Testis (tissue), 2 donors: ENCODE measurements at regions not wholly inside any gene's neighbourhood (a gene's known extent, or its start where the extent isn't known, plus 50 kb on each side); places are given as distances from the start of the nearest gene placed in this dataset.
"Not testable (repeated sequence)": the region's sequence is repeated elsewhere in the genome, so short reads cannot be mapped to it uniquely, and the experiment has no call there.

Experiments used
- DNase-seq: peaks from one replicate; pipeline ENCODE4 v3.0.0-alpha.2; 2019
- H3K27ac ChIP-seq, 2 donors: fragments of 200-600 bp; sonication (generic); one replicate each; pipeline ENCODE4 v1.5.1; 2019
- H3K27me3 ChIP-seq: fragments of 200-600 bp; sonication (generic); one replicate; pipeline ENCODE4 v1.5.1; 2019
- H3K36me3 ChIP-seq: fragments of 200-600 bp; sonication (generic); one replicate; pipeline ENCODE4 v1.5.1; 2017; ENCODE audit warnings: low read depth; ENCODE audit errors: missing control alignments
- H3K4me1 ChIP-seq: fragments of 200-600 bp; sonication (generic); one replicate; pipeline ENCODE4 v1.5.1; 2019
- H3K4me3 ChIP-seq, 2 donors: fragments of 200-600 bp; sonication (generic); one replicate each; pipeline ENCODE4 v1.5.1; 2017 to 2019
- H3K9me3 ChIP-seq: fragments of 200-600 bp; sonication (generic); one replicate; pipeline ENCODE4 v1.5.1; 2017
- POLR2A ChIP-seq: fragments of 450-650 bp; IDR thresholded peaks from one replicate; pipeline ENCODE4 v1.6.1; 2017; ENCODE audit warnings: antibody characterized with exemption, mild to moderate bottlenecking, moderate library complexity
- WGBS, 2 donors: methylation state at CpG; one replicate each; pipeline ENCODE4 v1.1.5; 2018; 5-methylcytosine and 5-hydroxymethylcytosine counted together
- intact Hi-C: fragments of 100-400 bp; cut with DNase I; formaldehyde crosslinking; loops from one replicate; pipeline ENCODE4 v1.15.1; 2023; ENCODE audit warnings: low total_unique reads
- TF ChIP-seq, protein P1 (sequence below), 3 experiments: fragments of 450-650 bp in 2 of 3; fragments of 200-600 bp in 1 of 3; sonication (generic) in 1 of 3; IDR thresholded peaks; one replicate each; pipeline ENCODE4 v1.5.1; 2016 to 2019; ENCODE audit warnings: antibody characterized with exemption in 3 of 3, mild to moderate bottlenecking in 2 of 3, moderate library complexity in 1 of 3

DNA sequence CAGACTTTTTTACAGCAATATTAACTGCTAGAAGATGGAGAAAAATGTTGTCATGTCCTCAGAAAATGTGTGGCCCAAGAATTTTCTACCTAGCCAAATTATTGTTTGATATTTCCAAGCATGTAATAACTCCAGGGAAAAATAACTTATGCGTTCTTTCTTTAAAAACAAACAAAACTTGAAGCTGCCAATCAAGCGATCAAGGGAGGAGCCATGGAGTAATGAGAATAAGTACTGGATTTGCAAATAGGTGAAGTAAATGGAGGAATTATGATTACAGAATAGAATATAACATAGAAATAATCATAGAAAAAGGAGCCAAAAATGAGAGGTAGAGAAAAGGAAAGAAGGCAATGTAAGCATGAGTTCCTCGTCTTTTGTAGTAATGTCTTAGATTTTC lies 225.3 kb downstream of the DLEU7 start:
- Histone ChIP-seq H3K4me1 (no peaks in the 10 kb centered on the region), H3K27me3 (no peaks in the 10 kb centered on the region), H3K27ac (no peak overlapping the region), H3K36me3 (no peaks in the 10 kb centered on the region), H3K9me3 (no peaks in the 10 kb centered on the region), H3K4me3 (no peak overlapping the region)
- intact Hi-C loops: no loop called here
- TF ChIP-seq, protein P1, sequence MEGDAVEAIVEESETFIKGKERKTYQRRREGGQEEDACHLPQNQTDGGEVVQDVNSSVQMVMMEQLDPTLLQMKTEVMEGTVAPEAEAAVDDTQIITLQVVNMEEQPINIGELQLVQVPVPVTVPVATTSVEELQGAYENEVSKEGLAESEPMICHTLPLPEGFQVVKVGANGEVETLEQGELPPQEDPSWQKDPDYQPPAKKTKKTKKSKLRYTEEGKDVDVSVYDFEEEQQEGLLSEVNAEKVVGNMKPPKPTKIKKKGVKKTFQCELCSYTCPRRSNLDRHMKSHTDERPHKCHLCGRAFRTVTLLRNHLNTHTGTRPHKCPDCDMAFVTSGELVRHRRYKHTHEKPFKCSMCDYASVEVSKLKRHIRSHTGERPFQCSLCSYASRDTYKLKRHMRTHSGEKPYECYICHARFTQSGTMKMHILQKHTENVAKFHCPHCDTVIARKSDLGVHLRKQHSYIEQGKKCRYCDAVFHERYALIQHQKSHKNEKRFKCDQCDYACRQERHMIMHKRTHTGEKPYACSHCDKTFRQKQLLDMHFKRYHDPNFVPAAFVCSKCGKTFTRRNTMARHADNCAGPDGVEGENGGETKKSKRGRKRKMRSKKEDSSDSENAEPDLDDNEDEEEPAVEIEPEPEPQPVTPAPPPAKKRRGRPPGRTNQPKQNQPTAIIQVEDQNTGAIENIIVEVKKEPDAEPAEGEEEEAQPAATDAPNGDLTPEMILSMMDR (IDR thresholded peaks at IDR 0.05): no peak
- TF ChIP-seq POLR2A: no peak
- WGBS, 2 donors: 96% methylated on average over 3 of the region's 3 CpGs
- DNase-seq: no peak

DNA sequence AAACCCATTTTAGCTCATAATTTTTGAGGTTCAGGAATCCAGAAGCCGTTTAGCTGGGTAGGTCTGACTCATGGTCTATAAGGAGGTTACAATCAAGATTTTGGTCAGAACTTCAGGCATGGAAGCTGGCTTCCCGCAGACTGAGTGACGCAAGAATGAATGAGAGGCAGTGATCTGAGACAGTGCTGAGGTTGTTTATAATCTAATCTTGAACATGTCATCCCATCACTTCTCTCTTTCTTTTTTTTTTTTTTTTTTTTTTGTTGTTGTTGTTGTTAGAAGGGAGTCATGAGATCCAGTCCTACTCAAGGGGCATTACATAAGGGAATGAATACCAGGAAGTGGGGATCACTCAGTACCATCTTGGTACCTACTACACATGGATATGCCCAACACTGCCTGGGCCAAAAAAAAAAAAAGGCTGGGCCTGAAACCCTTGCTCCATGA lies 217.4 kb downstream of the DLEU7 start:
- H3K4me3 ChIP-seq: no peak overlapping the region
- H3K27me3 ChIP-seq: no peaks in the 10 kb centered on the region
- no peaks in the 10 kb centered on the region for H3K4me1 ChIP-seq
- DNase-seq: no peak
- H3K9me3 ChIP-seq: no peaks in the 10 kb centered on the region
- no peaks in the 10 kb centered on the region for H3K36me3 ChIP-seq
- WGBS, 2 donors: 94% methylated on average over 3 of the region's 3 CpGs
- H3K27ac ChIP-seq: no peak overlapping the region
- intact Hi-C loops: no loop called here
- TF ChIP-seq POLR2A: no peak
- TF ChIP-seq, protein P1 (IDR thresholded peaks at IDR 0.05): no peak

DNA sequence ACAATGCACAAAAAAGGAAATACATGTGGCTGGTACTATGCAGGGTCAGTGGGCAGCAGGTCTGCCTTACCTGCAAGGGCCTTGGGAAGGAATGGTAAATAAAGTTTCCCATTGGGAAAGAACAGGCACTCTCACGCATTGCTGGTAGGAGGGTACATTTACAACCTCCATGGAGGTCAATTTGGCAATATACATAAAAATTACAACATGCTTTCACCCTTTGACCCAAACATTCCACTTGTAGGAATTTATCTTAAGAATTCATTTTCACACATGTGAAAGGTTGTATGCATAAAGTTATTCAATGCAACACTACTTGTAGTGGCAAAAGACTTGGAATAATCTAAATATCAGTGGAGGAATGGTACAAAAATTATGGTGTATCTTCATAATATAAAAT lies 216.4 kb downstream of the DLEU7 start:
- no peak for DNase-seq
- Histone ChIP-seq H3K4me3 (no peak overlapping the region), H3K4me1 (no peaks in the 10 kb centered on the region), H3K27me3 (no peaks in the 10 kb centered on the region), H3K9me3 (no peaks in the 10 kb centered on the region), H3K36me3 (no peaks in the 10 kb centered on the region), H3K27ac (no peak overlapping the region)
- TF ChIP-seq, protein P1 (IDR thresholded peaks at IDR 0.05): no peak
- TF ChIP-seq POLR2A: no peak
- WGBS, 2 donors: 88 to 90% methylated on average over 1 of the region's 1 CpG
- intact Hi-C loops: no loop called here

DNA sequence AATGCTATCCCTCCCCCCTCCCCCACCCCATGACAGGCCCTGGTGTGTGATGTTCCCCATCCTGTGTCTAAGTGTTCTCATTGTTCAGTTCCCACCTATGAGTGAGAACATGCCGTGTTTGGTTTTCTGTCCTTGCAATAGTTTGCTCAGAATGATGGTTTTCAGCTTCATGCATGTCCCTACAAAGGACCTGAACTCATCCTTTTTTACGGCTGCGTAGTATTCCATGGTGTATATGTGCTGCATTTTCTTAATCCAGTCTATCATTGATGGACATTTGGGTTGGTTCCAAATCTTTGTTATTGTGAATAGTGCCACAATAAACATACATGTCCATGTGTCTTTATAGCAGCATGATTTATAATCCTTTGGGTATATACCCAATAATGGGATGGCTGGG lies 215.0 kb downstream of the DLEU7 start:
- DNase-seq, H3K36me3 ChIP-seq, intact Hi-C loops, H3K4me3 ChIP-seq, H3K27ac ChIP-seq, H3K4me1 ChIP-seq, H3K27me3 ChIP-seq, H3K9me3 ChIP-seq: not testable (repeated sequence)
- WGBS, 2 donors: 95 to 98% methylated on average over 3 of the region's 3 CpGs

DNA sequence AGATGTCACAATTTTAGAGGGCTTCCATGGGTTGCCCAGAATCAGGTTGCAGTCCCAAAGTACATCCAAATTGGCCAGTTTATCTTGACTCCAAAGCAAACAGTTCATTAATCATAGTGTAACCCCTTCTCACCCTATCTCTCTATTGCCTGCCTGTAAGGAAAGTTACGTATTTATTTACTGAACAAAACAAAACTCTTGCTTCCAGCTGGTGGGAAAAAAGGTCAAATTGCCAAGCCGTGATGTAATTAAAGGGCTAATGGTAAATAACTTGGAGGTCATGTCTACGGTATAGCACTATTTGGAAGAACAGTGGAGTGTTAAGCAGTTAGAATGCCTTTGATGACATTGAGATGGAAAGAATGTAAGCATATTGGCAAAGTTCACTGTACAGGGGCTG lies 214.0 kb downstream of the DLEU7 start:
- H3K4me1 ChIP-seq: no peaks in the 10 kb centered on the region
- WGBS, 2 donors: 72 to 80% methylated on average over 3 of the region's 3 CpGs
- DNase-seq: no peak
- no peak for TF ChIP-seq POLR2A
- TF ChIP-seq, protein P1 (IDR thresholded peaks at IDR 0.05): no peak
- H3K4me3 ChIP-seq: no peak overlapping the region
- H3K27ac ChIP-seq: no peak overlapping the region
- no peaks in the 10 kb centered on the region for H3K9me3 ChIP-seq
- intact Hi-C loops: no loop called here
- no peaks in the 10 kb centered on the region for H3K36me3 ChIP-seq
- no peaks in the 10 kb centered on the region for H3K27me3 ChIP-seq
